Daoy (cell line): ENCODE measurements at regions not wholly inside any gene's neighbourhood (a gene's known extent, or its start where the extent isn't known, plus 50 kb on each side); places are given as distances from the start of the nearest gene placed in this dataset.

Experiments
- DNase-seq: peaks from one replicate; pipeline ENCODE4 v3.0.0-alpha.2; 2015; ENCODE audit warnings: low read depth

- DNase-seq, result no peak
Measured at GRCh38 chr1:116322752-116323405, 50.2 kb upstream of the ATP1A1 start.
